ENCODE measurements at regions not wholly inside any gene's neighbourhood (a gene's known extent, or its start where the extent isn't known, plus 50 kb on each side); places are given as distances from the start of the nearest gene placed in this dataset.
A peak's percentile ranks its signal among the peaks of the same experiment; 100 is the strongest.

GRCh38 chr5:66498791-66499207 lies 97.4 kb upstream of the MAST4 start:
- DNase-seq, result no peak

DNA sequence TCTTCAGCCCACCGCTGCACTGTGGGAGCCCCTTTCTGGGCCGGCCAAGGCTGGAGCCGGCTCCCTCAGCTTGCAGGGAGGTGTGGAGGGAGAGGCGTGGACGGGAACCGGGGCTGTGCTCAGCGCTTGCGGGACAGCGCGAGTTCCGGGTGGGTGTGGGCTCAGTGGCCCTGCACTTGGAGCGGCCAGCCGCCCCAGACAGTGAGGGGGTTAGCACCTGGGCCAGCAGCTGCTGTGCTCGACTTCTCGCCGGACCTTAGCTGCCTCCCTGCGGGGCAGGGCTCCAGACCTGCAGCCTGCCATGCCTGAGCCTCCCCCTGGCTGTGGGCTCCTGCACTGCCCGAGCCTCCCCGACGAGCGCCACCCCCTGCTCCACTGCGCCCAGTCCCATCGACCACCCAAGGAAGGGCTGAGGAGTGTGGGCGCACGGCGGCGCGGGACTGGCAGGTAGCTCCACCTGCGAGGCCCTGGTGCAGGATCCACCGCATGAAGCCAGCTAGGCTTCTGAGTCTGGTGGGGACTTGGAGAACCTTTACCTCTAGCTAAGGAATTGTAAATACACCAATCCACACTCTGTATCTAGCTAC lies 92.9 kb upstream of the MAST4 start:
- no peak for DNase-seq

- no peak for DNase-seq
These were observed 89.1 kb upstream of the MAST4 start for GRCh38 chr5:66507106-66507505.

- DNase-seq, result peak; percentile 13
These were observed 84.7 kb upstream of the MAST4 start for GRCh38 chr5:66511491-66511890.

GRCh38 chr5:66513130-66513529 lies 83.1 kb upstream of the MAST4 start:
- no peak for DNase-seq

DNA sequence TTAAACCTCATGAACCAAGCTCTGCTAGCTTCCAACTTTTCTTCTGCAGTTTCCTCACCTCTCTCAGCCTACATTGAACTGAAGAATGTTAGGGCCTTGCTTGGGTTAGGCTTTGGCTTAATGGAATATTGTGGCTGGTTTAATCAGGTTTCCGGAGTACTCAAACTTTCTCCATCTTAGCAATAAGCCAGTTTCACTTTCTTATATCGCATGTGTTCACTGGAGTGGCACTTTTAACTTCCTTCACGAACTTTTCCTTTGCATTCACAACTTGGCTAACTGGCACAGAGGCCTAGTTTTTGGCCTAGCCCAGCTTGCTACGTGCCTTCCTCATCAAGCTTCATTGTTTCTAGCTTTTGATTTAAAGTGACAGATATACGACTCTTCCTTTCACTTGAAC lies 81.0 kb upstream of the MAST4 start:
- DNase-seq, result no peak

DNA sequence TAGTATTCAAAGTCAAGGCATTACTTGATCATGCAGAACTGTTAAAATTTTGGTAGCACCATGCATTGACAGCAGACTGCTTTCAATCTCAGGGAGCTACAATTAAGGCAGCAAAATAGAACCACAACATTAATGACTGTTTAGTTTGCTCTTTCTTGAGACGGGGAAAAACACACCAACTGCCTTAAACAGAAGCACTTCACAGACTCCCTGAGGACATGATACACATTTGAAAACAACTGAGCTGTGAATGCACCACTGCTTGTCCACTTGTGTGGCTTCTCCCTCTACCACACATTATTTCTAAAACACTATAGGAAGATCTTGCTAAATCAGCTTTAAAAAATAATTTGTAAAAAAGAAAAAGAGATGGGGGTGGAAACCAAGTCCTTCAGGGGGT lies 79.6 kb upstream of the MAST4 start:
- no peak for DNase-seq

GRCh38 chr5:66517351-66517750 lies 78.8 kb upstream of the MAST4 start:
- DNase-seq, result no peak

DNA sequence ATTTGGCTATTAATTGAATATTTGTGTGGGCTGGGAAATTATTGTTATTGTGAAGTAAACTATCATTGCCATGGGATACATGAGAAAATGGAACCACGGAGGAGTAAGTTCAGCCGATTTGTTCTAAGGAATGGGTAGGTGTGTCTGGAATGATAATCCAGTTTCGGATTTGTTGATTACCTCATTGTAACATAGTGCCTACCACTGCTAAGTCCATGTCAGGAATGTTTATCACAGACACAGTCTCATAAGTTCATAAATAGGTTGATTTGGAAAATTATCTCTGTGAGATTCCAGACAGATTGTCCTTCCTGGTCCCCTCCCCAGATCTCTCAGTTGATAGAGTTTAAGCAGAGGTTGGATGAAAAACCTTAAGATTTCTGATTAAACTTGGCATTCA lies 78.1 kb upstream of the MAST4 start:
- DNase-seq, result no peak

DNA sequence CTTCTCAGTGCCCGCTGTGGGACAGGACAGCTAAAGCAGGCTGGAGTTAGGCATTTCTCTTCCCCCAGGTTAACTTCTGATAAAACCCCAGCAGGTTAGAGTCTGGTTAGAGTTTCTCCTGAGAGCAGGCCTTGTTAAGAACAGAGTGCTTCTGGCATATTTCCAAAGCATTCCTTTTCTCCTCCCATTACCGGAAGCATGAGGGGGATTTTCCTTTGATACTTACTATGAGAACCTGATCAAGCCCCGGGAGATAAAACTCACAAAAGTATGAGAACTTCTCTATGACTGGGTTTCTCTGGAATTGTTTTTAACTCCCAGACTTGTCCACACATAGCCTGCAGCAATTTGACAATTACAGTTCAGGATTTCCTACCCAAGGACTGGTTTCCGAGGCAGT lies 77.4 kb upstream of the MAST4 start:
- peak; percentile 76 for DNase-seq

DNA sequence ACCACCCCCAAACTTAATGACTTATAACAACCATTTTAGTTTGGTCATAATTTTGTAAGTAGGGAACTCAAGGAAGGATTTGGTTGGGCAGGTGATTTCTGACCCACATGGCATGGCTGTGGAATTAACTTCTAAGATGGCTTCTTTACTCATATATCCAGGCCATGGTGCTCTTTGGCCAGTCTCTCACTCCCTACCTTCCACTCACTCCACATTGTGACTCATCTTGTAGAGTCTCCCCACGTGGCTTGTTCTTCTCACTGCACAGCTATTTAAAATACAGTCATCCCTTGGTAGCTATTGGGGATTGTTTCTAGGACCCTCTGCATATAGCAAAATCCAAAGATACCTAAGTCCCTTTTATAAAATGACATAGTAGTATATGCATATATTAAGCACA lies 76.6 kb upstream of the MAST4 start:
- DNase-seq, result peak; percentile 6

DNA sequence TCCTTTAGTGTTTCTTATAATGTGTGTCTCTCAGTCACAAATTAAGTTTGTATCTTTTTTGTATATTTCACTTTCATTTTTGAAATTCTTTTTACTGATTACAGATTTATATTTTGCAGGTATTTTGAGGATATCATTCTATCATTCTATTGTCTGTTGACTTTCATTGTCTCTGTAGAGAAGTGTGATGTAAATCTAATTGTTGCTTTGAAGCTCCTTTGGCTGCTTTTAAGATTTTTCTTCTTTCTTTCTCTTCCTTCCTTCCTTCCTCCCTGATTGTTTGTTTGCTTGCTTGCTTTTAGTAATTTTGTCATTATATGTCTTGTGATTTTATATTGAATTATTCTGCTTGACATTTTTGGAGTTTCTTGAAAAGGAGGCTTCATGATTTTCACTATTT lies 75.3 kb upstream of the MAST4 start:
- DNase-seq, result no peak

DNA sequence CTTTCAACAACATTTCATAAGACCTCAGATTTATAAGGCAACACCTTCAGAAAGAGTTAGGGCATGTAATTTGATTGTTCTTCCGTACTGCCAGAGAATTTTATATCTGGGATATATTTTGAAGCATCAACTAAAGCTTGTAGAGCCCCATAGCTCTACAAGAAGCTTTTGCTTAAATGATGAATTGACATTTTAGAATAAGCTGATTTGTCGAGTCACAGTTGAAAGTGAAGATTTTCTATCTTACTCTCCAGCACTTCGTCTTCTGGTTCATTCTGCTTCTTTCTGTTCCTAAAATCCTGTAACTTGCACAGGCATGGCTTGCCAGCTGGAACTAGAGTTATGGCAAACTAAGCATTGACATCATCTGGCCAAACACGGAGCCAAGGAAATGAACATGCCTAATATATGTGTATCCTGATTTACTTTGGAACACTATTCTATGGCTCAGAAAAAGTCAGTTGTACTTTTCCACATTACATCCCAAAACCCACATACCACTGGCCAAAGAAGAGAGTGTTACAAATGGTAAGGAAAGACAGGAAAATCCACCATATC lies 68.6 kb upstream of the MAST4 start:
- no peak for DNase-seq

GRCh38 chr5:66529182-66529581 lies 67.0 kb upstream of the MAST4 start:
- DNase-seq, result no peak

GRCh38 chr5:66529704-66530103 lies 66.5 kb upstream of the MAST4 start:
- DNase-seq, result no peak

GRCh38 chr5:66538126-66538525 lies 58.1 kb upstream of the MAST4 start:
- no peak for DNase-seq

DNA sequence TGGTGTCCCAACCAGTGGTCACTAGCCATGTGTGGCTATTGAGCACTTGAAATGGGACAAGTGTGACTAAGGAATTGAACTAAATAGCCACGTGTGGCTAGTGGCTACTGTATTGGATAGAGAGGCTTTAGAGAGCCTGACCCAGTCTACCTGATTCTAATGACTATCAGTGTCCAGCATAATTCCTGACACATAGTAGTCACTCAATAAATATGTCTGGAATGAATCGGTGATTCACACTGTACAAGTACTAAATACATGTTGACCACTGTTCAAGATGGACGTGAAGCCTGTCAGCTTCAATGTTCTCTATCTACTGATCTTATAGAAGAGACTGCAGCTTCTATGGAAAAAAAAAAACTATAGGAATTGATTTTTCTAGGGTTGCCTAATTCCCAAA lies 57.7 kb upstream of the MAST4 start:
- peak; percentile 15 for DNase-seq

- no peak for DNase-seq
These were observed 56.1 kb upstream of the MAST4 start for GRCh38 chr5:66540078-66540477.

DNA sequence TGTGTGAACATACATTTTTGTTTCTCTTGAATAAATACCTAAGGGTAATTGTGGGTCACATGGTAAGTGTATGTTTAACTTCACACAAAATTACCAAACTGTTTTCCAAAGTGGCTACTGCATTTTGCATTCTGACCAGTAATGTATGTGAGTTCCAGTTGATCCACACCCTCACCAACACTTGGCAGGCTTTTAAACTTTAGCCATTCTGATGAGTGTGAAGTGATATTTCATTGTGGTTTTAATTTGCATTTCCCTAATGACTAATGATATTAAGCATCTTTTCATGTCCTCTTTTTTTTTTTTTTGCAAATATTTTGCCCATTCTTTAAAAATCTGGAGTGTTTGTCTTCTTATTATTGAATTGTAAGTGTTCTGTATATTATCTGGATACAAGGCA lies 53.5 kb upstream of the MAST4 start:
- DNase-seq, result no peak

Measured in fibroblast of skin of back (primary cell).